ENCODE measurements at regions not wholly inside any gene's neighbourhood (a gene's known extent, or its start where the extent isn't known, plus 50 kb on each side); places are given as distances from the start of the nearest gene placed in this dataset.

GRCh38 chrX:94721386-94721785, 1047.4 kb downstream of the FAM133A start:
- Histone ChIP-seq H3K27me3 (ENCODE audit: control insufficient read depth, low read length) (no peaks in the 10 kb centered on the region), H3K4me2 (ENCODE audit: low read length) (no peak overlapping the region), H3K9me2 (replicated peaks; ENCODE audit: control insufficient read depth, low read length) (no peaks in the 10 kb centered on the region), H4K20me1 (ENCODE audit: control insufficient read depth, insufficient read depth, low read depth, low read length) (no peaks in the 10 kb centered on the region), H3K36me3 (ENCODE audit: control insufficient read depth, low read length) (no peaks in the 10 kb centered on the region), H3K79me2 (ENCODE audit: control insufficient read depth, low read length) (no peaks in the 10 kb centered on the region), H3F3A (ENCODE audit: control insufficient read depth, insufficient read depth) (no peaks in the 10 kb centered on the region), H3K9me3 (ENCODE audit: control insufficient read depth, insufficient read depth, low read length) (no peaks in the 10 kb centered on the region), H3K4me3 (ENCODE audit: low read length) (no peak overlapping the region), H3K4me1 (ENCODE audit: control insufficient read depth, low read length) (no peaks in the 10 kb centered on the region), H3K27ac (ENCODE audit: low read depth, low read length) (no peak overlapping the region)
- TF ChIP-seq CTCF (IDR thresholded peaks at IDR 0.05; ENCODE audit: low read depth, low read length, poor library complexity, severe bottlenecking) = no peak
- TF ChIP-seq EZH2phosphoT487 (IDR thresholded peaks at IDR 0.05; ENCODE audit: borderline replicate concordance, low read length) = no peak

- no peaks in the 10 kb centered on the region for H3K79me2 ChIP-seq (ENCODE audit: control insufficient read depth, low read length)
Observed at GRCh38 chrX:94722578-94722977, 1048.6 kb downstream of the FAM133A start.

GRCh38 chrX:94742772-94743171, 1068.8 kb downstream of the FAM133A start:
- H3K9me2 ChIP-seq (replicated peaks; ENCODE audit: control insufficient read depth, low read length) = no peaks in the 10 kb centered on the region
- H3K36me3 ChIP-seq (ENCODE audit: control insufficient read depth, low read length) = no peaks in the 10 kb centered on the region
- H3K4me2 ChIP-seq (ENCODE audit: low read length) = no peak overlapping the region
- H3K27me3 ChIP-seq (ENCODE audit: control insufficient read depth, low read length) = no peaks in the 10 kb centered on the region
- H3K27ac ChIP-seq (ENCODE audit: low read depth, low read length) = no peak overlapping the region
- H3K79me2 ChIP-seq (ENCODE audit: control insufficient read depth, low read length) = no peaks in the 10 kb centered on the region
- no peaks in the 10 kb centered on the region for H3K4me1 ChIP-seq (ENCODE audit: control insufficient read depth, low read length)
- H3F3A ChIP-seq (ENCODE audit: control insufficient read depth, insufficient read depth) = no peaks in the 10 kb centered on the region
- H3K4me3 ChIP-seq (ENCODE audit: low read length) = no peak overlapping the region
- no peaks in the 10 kb centered on the region for H4K20me1 ChIP-seq (ENCODE audit: control insufficient read depth, insufficient read depth, low read depth, low read length)
- no peaks in the 10 kb centered on the region for H3K9me3 ChIP-seq (ENCODE audit: control insufficient read depth, insufficient read depth, low read length)
- TF ChIP-seq CTCF (IDR thresholded peaks at IDR 0.05; ENCODE audit: low read depth, low read length, poor library complexity, severe bottlenecking) (no peak), EZH2phosphoT487 (IDR thresholded peaks at IDR 0.05; ENCODE audit: borderline replicate concordance, low read length) (no peak)

More at GRCh38 chrX:94722578-94722977, 1048.6 kb downstream of the FAM133A start:
- no peak overlapping the region for H3K4me3 ChIP-seq (ENCODE audit: low read length)
- TF ChIP-seq EZH2phosphoT487 (IDR thresholded peaks at IDR 0.05; ENCODE audit: borderline replicate concordance, low read length) (no peak), CTCF (IDR thresholded peaks at IDR 0.05; ENCODE audit: low read depth, low read length, poor library complexity, severe bottlenecking) (no peak)
- H3K27me3 ChIP-seq (ENCODE audit: control insufficient read depth, low read length) = no peaks in the 10 kb centered on the region
- no peaks in the 10 kb centered on the region for H3K9me2 ChIP-seq (replicated peaks; ENCODE audit: control insufficient read depth, low read length)
- H4K20me1 ChIP-seq (ENCODE audit: control insufficient read depth, insufficient read depth, low read depth, low read length) = no peaks in the 10 kb centered on the region
- no peak overlapping the region for H3K4me2 ChIP-seq (ENCODE audit: low read length)
- no peaks in the 10 kb centered on the region for H3K36me3 ChIP-seq (ENCODE audit: control insufficient read depth, low read length)
- no peak overlapping the region for H3K27ac ChIP-seq (ENCODE audit: low read depth, low read length)
- H3K9me3 ChIP-seq (ENCODE audit: control insufficient read depth, insufficient read depth, low read length) = no peaks in the 10 kb centered on the region
- no peaks in the 10 kb centered on the region for H3K4me1 ChIP-seq (ENCODE audit: control insufficient read depth, low read length)
- no peaks in the 10 kb centered on the region for H3F3A ChIP-seq (ENCODE audit: control insufficient read depth, insufficient read depth)

- H3K4me1 ChIP-seq (ENCODE audit: control insufficient read depth, low read length) = no peaks in the 10 kb centered on the region
- no peaks in the 10 kb centered on the region for H3K9me3 ChIP-seq (ENCODE audit: control insufficient read depth, insufficient read depth, low read length)
- H4K20me1 ChIP-seq (ENCODE audit: control insufficient read depth, insufficient read depth, low read depth, low read length) = no peaks in the 10 kb centered on the region
- no peak overlapping the region for H3K4me3 ChIP-seq (ENCODE audit: low read length)
- no peak for TF ChIP-seq CTCF (IDR thresholded peaks at IDR 0.05; ENCODE audit: low read depth, low read length, poor library complexity, severe bottlenecking)
- no peak for TF ChIP-seq EZH2phosphoT487 (IDR thresholded peaks at IDR 0.05; ENCODE audit: borderline replicate concordance, low read length)
- H3K27ac ChIP-seq (ENCODE audit: low read depth, low read length) = no peak overlapping the region
- H3K79me2 ChIP-seq (ENCODE audit: control insufficient read depth, low read length) = no peaks in the 10 kb centered on the region
- H3F3A ChIP-seq (ENCODE audit: control insufficient read depth, insufficient read depth) = no peaks in the 10 kb centered on the region
- H3K4me2 ChIP-seq (ENCODE audit: low read length) = no peak overlapping the region
- no peaks in the 10 kb centered on the region for H3K27me3 ChIP-seq (ENCODE audit: control insufficient read depth, low read length)
- no peaks in the 10 kb centered on the region for H3K9me2 ChIP-seq (replicated peaks; ENCODE audit: control insufficient read depth, low read length)
- H3K36me3 ChIP-seq (ENCODE audit: control insufficient read depth, low read length) = no peaks in the 10 kb centered on the region
Observed at GRCh38 chrX:94743478-94743877, 1069.5 kb downstream of the FAM133A start.

All from DOHH2 (cell line).